Hepatocyte (in vitro differentiated cells): ENCODE measurements at regions not wholly inside any gene's neighbourhood (a gene's known extent, or its start where the extent isn't known, plus 50 kb on each side); places are given as distances from the start of the nearest gene placed in this dataset.
"Not testable (repeated sequence)": the region's sequence is repeated elsewhere in the genome, so short reads cannot be mapped to it uniquely, and the experiment has no call there.

Experiments
- CTCF ChIP-seq: fragments of 200-600 bp; sonication (generic); IDR thresholded peaks from 2 replicates; pipeline ENCODE4 v1.5.1; 2016; ENCODE audit warnings: antibody characterized with exemption, mild to moderate bottlenecking; ENCODE audit not compliant: poor library complexity
- EZH2 ChIP-seq: fragments of 200-600 bp; sonication (generic); IDR thresholded peaks from 2 replicates; pipeline ENCODE4 v1.6.1; 2016; ENCODE audit warnings: antibody characterized with exemption, mild to moderate bottlenecking, borderline replicate concordance
- EZH2phosphoT487 ChIP-seq: fragments of 200-600 bp; sonication (generic); IDR thresholded peaks from one replicate; pipeline ENCODE4 v1.6.1; 2018; ENCODE audit warnings: antibody characterized with exemption, mild to moderate bottlenecking, low read depth, moderate library complexity; ENCODE audit not compliant: unreplicated experiment, severe bottlenecking

DNA sequence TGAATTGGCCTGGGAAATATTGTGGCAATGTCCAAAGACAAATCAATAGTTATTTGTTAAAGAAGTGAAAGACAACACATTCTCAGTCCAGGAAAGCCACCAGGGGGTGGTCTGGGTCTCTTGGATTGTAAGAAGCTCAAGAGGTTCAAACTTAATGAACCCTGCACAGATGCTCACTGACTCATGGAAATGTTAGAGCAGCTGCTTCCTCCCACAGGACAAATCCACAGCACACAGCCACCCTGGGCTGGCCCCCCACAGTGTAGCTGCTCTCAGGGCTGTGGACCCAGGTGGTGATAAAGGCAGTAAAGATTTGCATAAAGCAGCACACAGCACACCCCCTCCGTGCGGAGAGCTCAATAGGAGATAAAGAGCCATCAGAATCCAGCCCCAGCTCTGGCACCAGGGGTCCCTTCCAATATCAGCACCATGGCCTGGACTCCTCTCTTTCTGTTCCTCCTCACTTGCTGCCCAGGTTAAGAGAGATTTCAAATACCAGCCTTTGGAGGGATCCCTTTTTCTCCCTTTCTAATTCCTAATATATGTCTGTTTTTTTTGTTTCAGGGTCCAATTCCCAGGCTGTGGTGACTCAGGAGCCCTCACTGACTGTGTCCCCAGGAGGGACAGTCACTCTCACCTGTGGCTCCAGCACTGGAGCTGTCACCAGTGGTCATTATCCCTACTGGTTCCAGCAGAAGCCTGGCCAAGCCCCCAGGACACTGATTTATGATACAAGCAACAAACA lies 124.8 kb downstream of the VPREB1 start:
- peak; percentile 26 for TF ChIP-seq CTCF
- not testable (repeated sequence) for TF ChIP-seq EZH2, EZH2phosphoT487
